ENCODE measurements at regions not wholly inside any gene's neighbourhood (a gene's known extent, or its start where the extent isn't known, plus 50 kb on each side); places are given as distances from the start of the nearest gene placed in this dataset.

- TF ChIP-seq NFE2L2 (conservative IDR thresholded peaks at IDR 0.05; ENCODE audit: low read length) (no peak), HDAC2 (IDR thresholded peaks at IDR 0.05) (no peak), POLR2A (IDR thresholded peaks at IDR 0.05; ENCODE audit: low read length) (no peak), USF2 (IDR thresholded peaks at IDR 0.05) (no peak), HEYL (CRISPR knock-in tag; IDR thresholded peaks at IDR 0.05) (no peak), CTCF (IDR thresholded peaks at IDR 0.05) (no peak), FOSL2 (IDR thresholded peaks at IDR 0.05) (no peak), FOSL2 (CRISPR knock-in tag; IDR thresholded peaks at IDR 0.05) (no peak), MAFK (IDR thresholded peaks at IDR 0.05; ENCODE audit: partially characterized antibody) (no peak), MYC (IDR thresholded peaks at IDR 0.05; ENCODE audit: borderline replicate concordance, low read length) (no peak), EHMT2 (IDR thresholded peaks at IDR 0.05; ENCODE audit: low read depth) (no peak), RNF2 (IDR thresholded peaks at IDR 0.05; ENCODE audit: borderline replicate concordance, low read depth) (no peak)
Observed at GRCh38 chr6:134436950-134437349, 119.0 kb upstream of the SGK1 start.
